ENCODE measurements at regions not wholly inside any gene's neighbourhood (a gene's known extent, or its start where the extent isn't known, plus 50 kb on each side); places are given as distances from the start of the nearest gene placed in this dataset.

- TF ChIP-seq CTCF (IDR thresholded peaks at IDR 0.05; ENCODE audit: low read depth, low read length, poor library complexity, severe bottlenecking), result no peak
- TF ChIP-seq EZH2phosphoT487 (IDR thresholded peaks at IDR 0.05; ENCODE audit: borderline replicate concordance, low read length), result no peak
These were observed 566.1 kb downstream of the PTPRU start for GRCh38 chr1:29802181-29803068.
